Transverse colon (tissue), 4 donors: ENCODE measurements at regions not wholly inside any gene's neighbourhood (a gene's known extent, or its start where the extent isn't known, plus 50 kb on each side); places are given as distances from the start of the nearest gene placed in this dataset.

ENCODE experiments used
- DNase-seq: peaks from one replicate; pipeline ENCODE4 v3.0.0-alpha.2; 2019
- H3K27ac ChIP-seq, 4 donors: fragments of 200-600 bp; sonication (generic); 2 replicates each; pipeline ENCODE4 v1.5.1; 2016 to 2018; ENCODE audit warnings: inconsistent platforms in 4 of 4
- H3K27me3 ChIP-seq: fragments of 200-600 bp; sonication (generic); 2 replicates; pipeline ENCODE4 v1.5.1; 2017; ENCODE audit warnings: inconsistent platforms
- H3K36me3 ChIP-seq, 4 donors: fragments of 200-600 bp; sonication (generic); 2 replicates each; pipeline ENCODE4 v1.5.1; 2017 to 2019; ENCODE audit warnings: inconsistent platforms in 4 of 4
- H3K4me1 ChIP-seq, 4 donors: fragments of 200-600 bp; sonication (generic); 2 replicates each; pipeline ENCODE4 v1.5.1; 2017 to 2020; ENCODE audit warnings: inconsistent platforms in 4 of 4
- H3K4me3 ChIP-seq, 4 donors: fragments of 200-600 bp; sonication (generic); 1 replicate in 1 of 4; 2 replicates in 3 of 4; pipeline versions ENCODE4 v1.5.1 to v1.6.1; 2017 to 2019; ENCODE audit warnings: inconsistent platforms in 4 of 4
- H3K9me3 ChIP-seq, 2 donors: fragments of 200-600 bp; sonication (generic); 2 replicates each; pipeline ENCODE4 v1.5.1; 2017 to 2019; ENCODE audit warnings: inconsistent platforms in 2 of 2
- CTCF ChIP-seq, 5 experiments: fragments of 200-600 bp in 3 of 5; fragments of 450-650 bp in 2 of 5; sonication (generic) in 3 of 5; IDR thresholded peaks; 1 replicate in 2 of 5; 2 replicates in 3 of 5; pipeline ENCODE4 v1.5.1; 2016 to 2017; ENCODE audit warnings: antibody characterized with exemption in 5 of 5, inconsistent platforms in 3 of 5, mild to moderate bottlenecking in 2 of 5, moderate library complexity in 1 of 5
- EP300 ChIP-seq: sonication (generic); formaldehyde crosslinking; IDR thresholded peaks from one replicate; pipeline ENCODE4 v1.6.1; 2017; ENCODE audit warnings: antibody characterized with exemption, low read depth
- POLR2A ChIP-seq: fragments of 450-650 bp; IDR thresholded peaks from one replicate; pipeline ENCODE4 v1.6.1; 2016; ENCODE audit warnings: antibody characterized with exemption, mild to moderate bottlenecking, moderate library complexity
- POLR2AphosphoS5 ChIP-seq, 3 donors: sonication (generic); formaldehyde crosslinking; IDR thresholded peaks; one replicate each; pipeline ENCODE4 v1.6.1; 2016; ENCODE audit warnings: antibody characterized with exemption in 3 of 3
- WGBS, 2 donors: methylation state at CpG; one replicate each; pipeline ENCODE4 v1.1.5; 2018; ENCODE audit warnings: low coverage in 1 of 2; 5-methylcytosine and 5-hydroxymethylcytosine counted together
- in situ Hi-C, 4 donors: fragments of 200-750 bp; cut with MboI; loops; one replicate each; pipeline versions ENCODE4 v1.15.0 to v1.15.1; 2017; ENCODE audit warnings: low sequenced_read_pairs in 3 of 4, low pct_ligation_motif_present in 1 of 4, low pct_unique_long_range_greater_than_20kb in 1 of 4
- intact Hi-C: fragments of 100-400 bp; cut with DNase I; formaldehyde crosslinking; loops from one replicate; pipeline ENCODE4 v1.15.1; 2023; ENCODE audit warnings: low total_unique reads

GRCh38 chr4:158015241-158015640 is 157.6 kb downstream of the GASK1B start:
- WGBS, 2 donors, result 58 to 74% methylated on average over 3 of the region's 3 CpGs
- TF ChIP-seq CTCF (IDR thresholded peaks at IDR 0.05) (no peak), EP300 (no peak), POLR2AphosphoS5 (IDR thresholded peaks at IDR 0.05) (no peak)
- no peak overlapping the region for H3K4me3 ChIP-seq
- DNase-seq, result no peak
- H3K36me3 ChIP-seq, result no peaks in the 10 kb centered on the region
- H3K4me1 ChIP-seq, result peaks cover 2 to 10% (median 5%) of the 10 kb centered on the region in 4 donors
- H3K27me3 ChIP-seq, result no peaks in the 10 kb centered on the region
- no peak overlapping the region for H3K27ac ChIP-seq
- intact Hi-C loops (no loop called here), in situ Hi-C loops (loop anchor here in 2 of 4 donors (10.0 to 25.0 kb wide), 2 partner anchors 150 to 622 kb away; no protein-coding TSS in a partner anchor)
- H3K9me3 ChIP-seq, result no peaks in the 10 kb centered on the region

- H3K4me1 ChIP-seq, result peaks cover 0 to 4% (median under 1%) of the 10 kb centered on the region in 4 donors
- TF ChIP-seq POLR2AphosphoS5 (IDR thresholded peaks at IDR 0.05) (no peak), POLR2A (no peak), CTCF (IDR thresholded peaks at IDR 0.05) (no peak), EP300 (no peak)
- no peaks in the 10 kb centered on the region for H3K36me3 ChIP-seq
- no peak overlapping the region for H3K4me3 ChIP-seq
- DNase-seq, result no peak
- in situ Hi-C loops (loop anchor here in 2 of 4 donors (10.0 to 25.0 kb wide), 2 partner anchors 151 to 623 kb away; no protein-coding TSS in a partner anchor), intact Hi-C loops (no loop called here)
- H3K27ac ChIP-seq, result no peak overlapping the region
- no peaks in the 10 kb centered on the region for H3K9me3 ChIP-seq
- H3K27me3 ChIP-seq, result no peaks in the 10 kb centered on the region
These were observed 159.0 kb downstream of the GASK1B start for GRCh38 chr4:158013858-158014257.

- TF ChIP-seq POLR2A, result no peak
- no peak for TF ChIP-seq POLR2AphosphoS5 (IDR thresholded peaks at IDR 0.05)
- TF ChIP-seq EP300, result no peak
- no peak for TF ChIP-seq CTCF (IDR thresholded peaks at IDR 0.05)
- Histone ChIP-seq H3K9me3 (no peaks in the 10 kb centered on the region), H3K36me3 (no peaks in the 10 kb centered on the region), H3K4me1 (peaks cover 0 to 6% (median 2%) of the 10 kb centered on the region in 4 donors), H3K4me3 (no peak overlapping the region), H3K27ac (no peak overlapping the region), H3K27me3 (no peaks in the 10 kb centered on the region)
- WGBS, 2 donors, result 67 to 83% methylated on average over 1 to 5 of the region's 5 CpGs
- DNase-seq, result no peak
- in situ Hi-C loops, result loop anchor here in 2 of 4 donors (10.0 to 25.0 kb wide), 2 partner anchors 154 to 627 kb away; no protein-coding TSS in a partner anchor
- intact Hi-C loops, result no loop called here
These were observed 162.5 kb downstream of the GASK1B start for GRCh38 chr4:158010361-158010760.

- Histone ChIP-seq H3K27me3 (no peaks in the 10 kb centered on the region), H3K4me3 (no peak overlapping the region), H3K27ac (no peak overlapping the region), H3K4me1 (peaks cover 0 to 6% (median 5%) of the 10 kb centered on the region in 4 donors), H3K9me3 (no peaks in the 10 kb centered on the region), H3K36me3 (no peaks in the 10 kb centered on the region)
- no peak for DNase-seq
- TF ChIP-seq CTCF (IDR thresholded peaks at IDR 0.05) (no peak), EP300 (no peak), POLR2A (no peak), POLR2AphosphoS5 (IDR thresholded peaks at IDR 0.05) (no peak)
- in situ Hi-C loops (loop anchor here in 2 of 4 donors (10.0 to 25.0 kb wide), 2 partner anchors 156 to 629 kb away; no protein-coding TSS in a partner anchor), intact Hi-C loops (no loop called here)
- 85 to 89% methylated on average over 4 to 6 of the region's 6 CpGs for WGBS, 2 donors
These were observed 164.1 kb downstream of the GASK1B start for GRCh38 chr4:158008551-158009218.
